B cell (primary cell): ENCODE measurements at regions not wholly inside any gene's neighbourhood (a gene's known extent, or its start where the extent isn't known, plus 50 kb on each side); places are given as distances from the start of the nearest gene placed in this dataset.

Source experiments
- ATAC-seq: fragments of 200-7000 bp; cut with Tn5 transposase; one replicate; pipeline ENCODE4 v1.10.0; 2021; ENCODE audit warnings: low read depth, mild to moderate bottlenecking, moderate number of reproducible peaks, moderate library complexity
- CTCF ChIA-PET: fragments of 350-600 bp; sonication (Branson Sonifier 250); formaldehyde crosslinking; loops from one replicate; lab custom pipeline; 2021; ENCODE audit warnings: antibody characterized with exemption, inconsistent platforms; lab: Charles Lee
- POLR2A ChIA-PET: fragments of 350-600 bp; sonication (Branson Sonifier 250); formaldehyde crosslinking; loops from one replicate; lab custom pipeline; 2021; ENCODE audit warnings: antibody characterized with exemption; lab: Charles Lee
- DNase-seq: peaks from one replicate; pipeline ENCODE4 v3.0.0; 2013
- H2AFZ ChIP-seq: 2 replicates; pipeline ENCODE4 v1.6.1; 2012; ENCODE audit warnings: mild to moderate bottlenecking, low read depth, low read length; ENCODE audit not compliant: insufficient read depth, poor library complexity, severe bottlenecking
- H3K27ac ChIP-seq, 2 donors: 1 replicate in 1 of 2; 2 replicates in 1 of 2; pipeline ENCODE4 v1.5.1; 2012 to 2013; ENCODE audit warnings: low read length in 2 of 2, mild to moderate bottlenecking in 2 of 2, moderate library complexity in 1 of 2
- H3K27me3 ChIP-seq, 4 experiments: fragments of 200-600 bp in 1 of 4; sonication (generic) in 1 of 4; replicated peaks in 1 of 4; 1 replicate in 2 of 4; 2 replicates in 2 of 4; pipeline versions ENCODE4 v1.6.1 to v1.7.0; 2013 to 2016; ENCODE audit warnings: low read length in 3 of 4, mild to moderate bottlenecking in 2 of 4, mixed read lengths in 1 of 4, moderate library complexity in 1 of 4; ENCODE audit not compliant: insufficient read depth in 4 of 4, control insufficient read depth in 3 of 4; ENCODE audit errors: control extremely low read depth in 1 of 4
- H3K36me3 ChIP-seq, 2 experiments: replicated peaks in 1 of 2; 1 replicate in 1 of 2; 2 replicates in 1 of 2; pipeline versions ENCODE4 v1.6.1 to v1.7.1; 2013; ENCODE audit warnings: low read length in 1 of 2; ENCODE audit not compliant: insufficient read depth in 2 of 2, control insufficient read depth in 1 of 2; ENCODE audit errors: control extremely low read depth in 1 of 2, extremely low read depth in 1 of 2
- H3K4me1 ChIP-seq, 2 donors: fragments of 200-600 bp in 1 of 2; sonication (generic) in 1 of 2; 1 replicate in 1 of 2; 2 replicates in 1 of 2; pipeline versions ENCODE4 v1.5.1 to v1.6.1; 2013 to 2017; ENCODE audit warnings: low read length in 2 of 2; ENCODE audit not compliant: control insufficient read depth in 2 of 2, insufficient read depth in 2 of 2
- H3K4me2 ChIP-seq: replicated peaks from 2 replicates; pipeline ENCODE3; 2012; ENCODE audit warnings: mild to moderate bottlenecking, low read depth, low read length; ENCODE audit not compliant: poor library complexity, severe bottlenecking
- H3K4me3 ChIP-seq, 5 experiments: fragments of 200-600 bp in 1 of 5; sonication (generic) in 1 of 5; 1 replicate in 3 of 5; 2 replicates in 2 of 5; pipeline versions ENCODE4 v1.5.1 to v1.7.0; 2011 to 2016; ENCODE audit warnings: low read length in 4 of 5, mild to moderate bottlenecking in 4 of 5, low read depth in 2 of 5, control low read depth in 1 of 5, moderate library complexity in 1 of 5; ENCODE audit not compliant: insufficient read depth in 1 of 5; ENCODE audit errors: control extremely low read depth in 1 of 5, extremely low read depth in 1 of 5
- H3K79me2 ChIP-seq: fragments of 200-600 bp; sonication (generic); one replicate; pipeline ENCODE4 v1.6.0; 2016; ENCODE audit warnings: low read length; ENCODE audit not compliant: control insufficient read depth, insufficient read depth
- H3K9ac ChIP-seq: fragments of 200-600 bp; sonication (generic); 2 replicates; pipeline ENCODE4 v1.6.1; 2017; ENCODE audit warnings: mild to moderate bottlenecking, low read length, moderate library complexity
- H3K9me3 ChIP-seq, 3 donors: one replicate each; pipeline versions ENCODE4 v1.6.1 to v1.7.1; 2013; ENCODE audit warnings: low read length in 2 of 3; ENCODE audit not compliant: control insufficient read depth in 2 of 3, insufficient read depth in 1 of 3; ENCODE audit errors: control extremely low read depth in 1 of 3
- H4K20me1 ChIP-seq: 2 replicates; pipeline ENCODE4 v1.6.0; 2012; ENCODE audit warnings: mild to moderate bottlenecking, low read length; ENCODE audit not compliant: insufficient read depth, control insufficient read depth, poor library complexity, severe bottlenecking
- H3K27ac Mint-ChIP-seq: one replicate; pipeline ENCODE4 v1.8.0; 2021; ENCODE audit warnings: mixed read lengths
- H3K27me3 Mint-ChIP-seq: one replicate; pipeline ENCODE4 v1.8.0; 2021; ENCODE audit warnings: mixed read lengths
- H3K4me1 Mint-ChIP-seq: one replicate; pipeline ENCODE4 v1.8.0; 2021; ENCODE audit warnings: mixed read lengths
- H3K4me3 Mint-ChIP-seq: one replicate; pipeline ENCODE4 v1.8.0; 2021; ENCODE audit warnings: mixed read lengths
- H3K9me3 Mint-ChIP-seq: one replicate; pipeline ENCODE4 v1.8.0; 2022; ENCODE audit warnings: mixed read lengths; ENCODE audit not compliant: insufficient read depth
- CTCF ChIP-seq: fragments of 200-600 bp; IDR thresholded peaks from one replicate; pipeline ENCODE4 v1.8.0; 2022; ENCODE audit warnings: antibody characterized with exemption, mild to moderate bottlenecking
- EZH2 ChIP-seq: IDR thresholded peaks from 2 replicates; pipeline ENCODE4 v1.6.1; 2012; ENCODE audit warnings: borderline replicate concordance, low read depth, mild to moderate bottlenecking, moderate library complexity, low read length; ENCODE audit not compliant: insufficient read depth, poor library complexity, severe bottlenecking
- WGBS: methylation state at CpG from one replicate; pipeline ENCODE4 v1.1.5; 2013; ENCODE audit warnings: missing lambda C conversion rate; ENCODE audit not compliant: insufficient coverage; 5-methylcytosine and 5-hydroxymethylcytosine counted together
- intact Hi-C: fragments of 100-400 bp; cut with micrococcal nuclease; formaldehyde crosslinking; loops from one replicate; pipeline ENCODE4 v1.10.0; 2022

- intact Hi-C loops = no loop called here
- Mint-ChIP-seq H3K27ac (no peak overlapping the region), H3K4me1 (no peaks in the 10 kb centered on the region), H3K9me3 (no peaks in the 10 kb centered on the region), H3K27me3 (peaks cover 14% of the 10 kb centered on the region), H3K4me3 (no peak overlapping the region)
- Histone ChIP-seq H3K27ac (no peak overlapping the region), H3K4me2 (no peak overlapping the region), H3K9ac (no peak overlapping the region), H2AFZ (no peak overlapping the region), H3K4me3 (no peak overlapping the region), H3K79me2 (no peaks in the 10 kb centered on the region), H3K27me3 (peaks cover 0 to 9% (median 0%) of the 10 kb centered on the region in 4 experiments), H3K4me1 (no peaks in the 10 kb centered on the region), H3K9me3 (no peaks in the 10 kb centered on the region), H3K36me3 (no peaks in the 10 kb centered on the region), H4K20me1 (no peaks in the 10 kb centered on the region)
- CTCF ChIA-PET = no interaction called here
- POLR2A ChIA-PET = no interaction called here
- ATAC-seq = no peak
- WGBS = 75% methylated on average over 3 of the region's 9 CpGs
- no peak for DNase-seq
- TF ChIP-seq CTCF (no peak), EZH2 (no peak)
These were observed 88.3 kb downstream of the SOWAHC start for GRCh38 chr2:109702250-109702985.

DNA sequence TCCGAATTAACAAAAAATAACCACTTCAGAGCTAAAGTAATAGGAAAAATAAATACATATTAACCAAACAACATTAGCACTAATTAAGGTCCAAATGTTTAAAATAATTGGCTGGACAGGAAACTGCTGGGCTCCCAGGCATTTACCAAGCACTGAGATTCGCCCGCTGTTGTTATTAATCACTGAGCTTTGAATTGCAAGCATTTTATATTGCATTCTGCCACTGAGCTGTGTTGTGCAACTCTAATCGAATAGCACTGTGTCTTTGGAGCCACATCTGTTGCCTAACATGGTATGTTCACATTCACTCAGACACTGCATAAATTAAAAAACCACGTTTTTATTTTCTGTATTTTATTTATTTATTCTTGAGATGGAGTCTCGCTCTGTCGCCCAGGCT is 88.9 kb downstream of the SOWAHC start:
- ChIA-PET CTCF (no interaction called here), POLR2A (no interaction called here)
- no peaks in the 10 kb centered on the region for H3K4me1 Mint-ChIP-seq
- intact Hi-C loops = no loop called here
- peaks cover 14% of the 10 kb centered on the region for H3K27me3 Mint-ChIP-seq
- H3K4me1 ChIP-seq = no peaks in the 10 kb centered on the region
- no peaks in the 10 kb centered on the region for H3K9me3 Mint-ChIP-seq
- H3K27me3 ChIP-seq = peaks cover 0 to 9% (median 0%) of the 10 kb centered on the region in 4 experiments
- H3K27ac Mint-ChIP-seq = no peak overlapping the region
- ATAC-seq (no peak), DNase-seq (no peak)
- H3K4me3 Mint-ChIP-seq = no peak overlapping the region
- H2AFZ ChIP-seq = no peak overlapping the region
- no peak overlapping the region for H3K27ac ChIP-seq
- WGBS = 96% methylated on average over 5 of the region's 7 CpGs
- H4K20me1 ChIP-seq = no peaks in the 10 kb centered on the region
- no peak overlapping the region for H3K9ac ChIP-seq
- H3K79me2 ChIP-seq = no peaks in the 10 kb centered on the region
- TF ChIP-seq EZH2 = no peak
- no peak for TF ChIP-seq CTCF
- no peak overlapping the region for H3K4me3 ChIP-seq
- no peak overlapping the region for H3K4me2 ChIP-seq
- no peaks in the 10 kb centered on the region for H3K36me3 ChIP-seq
- H3K9me3 ChIP-seq = no peaks in the 10 kb centered on the region
